CD4-positive, alpha-beta T cell (primary cell): ENCODE measurements at regions not wholly inside any gene's neighbourhood (a gene's known extent, or its start where the extent isn't known, plus 50 kb on each side); places are given as distances from the start of the nearest gene placed in this dataset.

Source experiments
- ATAC-seq: fragments of 200-7000 bp; cut with Tn5 transposase; one replicate; pipeline ENCODE4 v1.10.0; 2022; ENCODE audit warnings: mild to moderate bottlenecking; ENCODE audit not compliant: poor library complexity
- CTCF ChIA-PET: fragments of 350-600 bp; sonication (Branson Sonifier 250); formaldehyde crosslinking; loops from one replicate; lab custom pipeline; 2021; ENCODE audit warnings: antibody characterized with exemption, inconsistent platforms; lab: Charles Lee
- POLR2A ChIA-PET: fragments of 350-600 bp; sonication (Branson Sonifier 250); formaldehyde crosslinking; loops from one replicate; lab custom pipeline; 2021; ENCODE audit warnings: antibody characterized with exemption, inconsistent platforms; lab: Charles Lee
- DNase-seq, 14 experiments: peaks; one replicate each; pipeline ENCODE4 v3.0.0-alpha.2; 2013 to 2020; ENCODE audit warnings: mixed read lengths in 2 of 14
- H3K27ac ChIP-seq, 2 donors: one replicate each; pipeline versions ENCODE4 v1.5.1 to v1.7.0; 2013; ENCODE audit warnings: low read length in 2 of 2, low read depth in 1 of 2, mild to moderate bottlenecking in 1 of 2
- H3K27me3 ChIP-seq, 2 experiments: 1 replicate in 1 of 2; 2 replicates in 1 of 2; pipeline versions ENCODE4 v1.6.1 to v1.7.0; 2013; ENCODE audit warnings: low read length in 2 of 2, control low read depth in 1 of 2, mild to moderate bottlenecking in 1 of 2, moderate library complexity in 1 of 2; ENCODE audit not compliant: insufficient read depth in 2 of 2, control insufficient read depth in 1 of 2
- H3K36me3 ChIP-seq: one replicate; pipeline ENCODE4 v1.6.1; 2013; ENCODE audit warnings: low read length, control low read depth; ENCODE audit not compliant: insufficient read depth
- H3K4me1 ChIP-seq: one replicate; pipeline ENCODE4 v1.6.1; 2013; ENCODE audit warnings: low read length, control low read depth; ENCODE audit not compliant: insufficient read depth
- H3K4me3 ChIP-seq: one replicate; pipeline ENCODE4 v1.5.1; 2013; ENCODE audit warnings: mild to moderate bottlenecking, low read length, moderate library complexity
- H3K9me3 ChIP-seq, 2 experiments: 1 replicate in 1 of 2; 2 replicates in 1 of 2; pipeline versions ENCODE4 v1.6.1 to v1.7.0; 2013; ENCODE audit warnings: low read length in 2 of 2, mild to moderate bottlenecking in 2 of 2, control low read depth in 1 of 2, moderate library complexity in 1 of 2; ENCODE audit not compliant: control insufficient read depth in 1 of 2, insufficient read depth in 1 of 2
- H3K27ac Mint-ChIP-seq: one replicate; pipeline ENCODE4 v1.8.0; 2020; ENCODE audit warnings: mixed read lengths
- H3K27me3 Mint-ChIP-seq: one replicate; pipeline ENCODE4 v1.8.0; 2021; ENCODE audit warnings: mixed read lengths
- H3K36me3 Mint-ChIP-seq: one replicate; pipeline ENCODE4 v1.8.0; 2021; ENCODE audit warnings: low read depth, mixed read lengths
- H3K4me1 Mint-ChIP-seq: one replicate; pipeline ENCODE4 v1.8.0; 2021; ENCODE audit warnings: low read depth, mixed read lengths
- H3K4me3 Mint-ChIP-seq: one replicate; pipeline ENCODE4 v1.8.0; 2020; ENCODE audit warnings: mild to moderate bottlenecking, mixed read lengths
- H3K9me3 Mint-ChIP-seq: one replicate; pipeline ENCODE4 v1.8.0; 2020; ENCODE audit warnings: mixed read lengths
- intact Hi-C, 2 experiments: fragments of 100-400 bp; cut with DNase I in 1 of 2; cut with micrococcal nuclease in 1 of 2; formaldehyde crosslinking; loops; one replicate each; pipeline versions ENCODE4 v1.15.1 to v1.9.0; 2023 to 2025; cut with DNase I, micrococcal nuclease
- TF ChIP-seq, protein P1 (sequence below): fragments of 200-600 bp; IDR thresholded peaks from one replicate; pipeline ENCODE4 v1.8.0; 2022; ENCODE audit warnings: antibody characterized with exemption, mild to moderate bottlenecking

- H3K9me3 ChIP-seq = peaks cover 0 to 5% of the 10 kb centered on the region in 2 experiments
- no peaks in the 10 kb centered on the region for H3K27me3 ChIP-seq
- ATAC-seq (no peak), DNase-seq (no peak)
- TF ChIP-seq, protein P1, sequence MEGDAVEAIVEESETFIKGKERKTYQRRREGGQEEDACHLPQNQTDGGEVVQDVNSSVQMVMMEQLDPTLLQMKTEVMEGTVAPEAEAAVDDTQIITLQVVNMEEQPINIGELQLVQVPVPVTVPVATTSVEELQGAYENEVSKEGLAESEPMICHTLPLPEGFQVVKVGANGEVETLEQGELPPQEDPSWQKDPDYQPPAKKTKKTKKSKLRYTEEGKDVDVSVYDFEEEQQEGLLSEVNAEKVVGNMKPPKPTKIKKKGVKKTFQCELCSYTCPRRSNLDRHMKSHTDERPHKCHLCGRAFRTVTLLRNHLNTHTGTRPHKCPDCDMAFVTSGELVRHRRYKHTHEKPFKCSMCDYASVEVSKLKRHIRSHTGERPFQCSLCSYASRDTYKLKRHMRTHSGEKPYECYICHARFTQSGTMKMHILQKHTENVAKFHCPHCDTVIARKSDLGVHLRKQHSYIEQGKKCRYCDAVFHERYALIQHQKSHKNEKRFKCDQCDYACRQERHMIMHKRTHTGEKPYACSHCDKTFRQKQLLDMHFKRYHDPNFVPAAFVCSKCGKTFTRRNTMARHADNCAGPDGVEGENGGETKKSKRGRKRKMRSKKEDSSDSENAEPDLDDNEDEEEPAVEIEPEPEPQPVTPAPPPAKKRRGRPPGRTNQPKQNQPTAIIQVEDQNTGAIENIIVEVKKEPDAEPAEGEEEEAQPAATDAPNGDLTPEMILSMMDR = no peak
- POLR2A ChIA-PET = no interaction called here
- CTCF ChIA-PET = no interaction called here
- Mint-ChIP-seq H3K4me3 (no peak overlapping the region), H3K9me3 (peaks cover 3% of the 10 kb centered on the region), H3K27ac (no peak overlapping the region), H3K4me1 (no peaks in the 10 kb centered on the region), H3K27me3 (no peaks in the 10 kb centered on the region), H3K36me3 (no peaks in the 10 kb centered on the region)
- H3K4me1 ChIP-seq = no peaks in the 10 kb centered on the region
- H3K4me3 ChIP-seq = no peak overlapping the region
- intact Hi-C loops = no loop called here
- no peak overlapping the region for H3K27ac ChIP-seq
- no peaks in the 10 kb centered on the region for H3K36me3 ChIP-seq
Observed at GRCh38 chr13:81492449-81492848, 1151.5 kb upstream of the SPRY2 start.

DNA sequence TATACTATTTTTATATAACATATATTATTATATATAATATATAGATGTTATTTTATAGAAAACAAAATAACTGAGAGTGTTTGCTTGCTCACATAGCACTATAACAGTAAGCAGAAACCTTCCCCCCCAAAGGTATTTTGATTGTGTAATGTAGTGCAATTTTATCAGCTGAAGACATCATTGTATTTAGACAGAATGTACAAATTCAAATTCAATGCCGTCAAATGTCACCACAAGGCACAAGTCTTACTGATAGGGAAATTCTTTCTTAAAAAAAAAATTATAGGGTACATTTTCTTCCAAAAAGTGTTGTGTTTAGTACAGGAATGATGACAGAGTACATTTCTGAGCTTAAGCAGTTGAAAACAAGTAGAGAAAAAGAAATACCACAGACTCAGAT is 1147.1 kb upstream of the SPRY2 start:
- intact Hi-C loops = no loop called here
- H3K36me3 Mint-ChIP-seq = no peaks in the 10 kb centered on the region
- DNase-seq = no peak

DNA sequence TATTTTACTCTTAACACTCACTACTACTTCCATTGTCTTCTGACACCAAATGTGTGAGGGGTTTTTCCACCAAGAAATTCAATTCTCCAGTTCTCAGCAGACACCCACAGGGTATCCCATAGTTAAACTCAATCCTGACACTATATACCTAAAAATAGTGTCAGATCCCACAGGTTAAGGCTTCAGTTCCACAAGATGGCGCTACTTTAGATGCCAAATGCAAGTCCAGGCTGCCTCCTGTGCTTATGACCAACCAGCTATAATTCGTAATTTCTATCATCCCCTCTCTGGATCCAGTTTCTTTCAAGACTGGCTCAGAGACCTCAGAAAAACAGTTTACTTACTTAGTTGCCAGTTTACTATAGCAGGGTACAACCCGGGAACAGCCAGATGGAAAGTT is 1146.2 kb upstream of the SPRY2 start:
- TF ChIP-seq, protein P1 = no peak
- Histone ChIP-seq H3K27me3 (no peaks in the 10 kb centered on the region), H3K36me3 (no peaks in the 10 kb centered on the region), H3K9me3 (peaks cover 0 to 5% of the 10 kb centered on the region in 2 experiments), H3K4me3 (no peak overlapping the region), H3K27ac (no peak overlapping the region), H3K4me1 (no peaks in the 10 kb centered on the region)
- ChIA-PET CTCF (no interaction called here), POLR2A (no interaction called here)
- intact Hi-C loops = no loop called here
- no peak for DNase-seq
- Mint-ChIP-seq H3K4me1 (no peaks in the 10 kb centered on the region), H3K9me3 (peaks cover 3% of the 10 kb centered on the region), H3K27ac (no peak overlapping the region), H3K36me3 (no peaks in the 10 kb centered on the region), H3K4me3 (no peak overlapping the region), H3K27me3 (no peaks in the 10 kb centered on the region)
- no peak for ATAC-seq

More for the DNA sequence above, 1147.1 kb upstream of the SPRY2 start:
- H3K27me3 ChIP-seq = no peaks in the 10 kb centered on the region
- no peaks in the 10 kb centered on the region for H3K4me1 Mint-ChIP-seq
- H3K4me3 Mint-ChIP-seq = no peak overlapping the region
- H3K27me3 Mint-ChIP-seq = no peaks in the 10 kb centered on the region
- CTCF ChIA-PET = no interaction called here
- no peaks in the 10 kb centered on the region for H3K4me1 ChIP-seq
- POLR2A ChIA-PET = no interaction called here
- H3K9me3 Mint-ChIP-seq = peaks cover 3% of the 10 kb centered on the region
- no peak overlapping the region for H3K27ac ChIP-seq
- H3K4me3 ChIP-seq = no peak overlapping the region
- TF ChIP-seq, protein P1 = no peak
- no peaks in the 10 kb centered on the region for H3K36me3 ChIP-seq
- H3K27ac Mint-ChIP-seq = no peak overlapping the region
- peaks cover 0 to 5% of the 10 kb centered on the region in 2 experiments for H3K9me3 ChIP-seq
- no peak for ATAC-seq
